Calu3 (cell line): ENCODE measurements at regions not wholly inside any gene's neighbourhood (a gene's known extent, or its start where the extent isn't known, plus 50 kb on each side); places are given as distances from the start of the nearest gene placed in this dataset.
"Not testable (repeated sequence)": the region's sequence is repeated elsewhere in the genome, so short reads cannot be mapped to it uniquely, and the experiment has no call there.

Experiments used
- BruUV-seq: library from RNA; stranded (reverse); fragments of 400-500 nt; replicated peaks from 2 replicates; lab custom pipeline; 2021; lab: Mats Ljungman, UMichigan
- CTCF ChIA-PET: fragments of 300-600 bp; sonication (Branson Sonifier 250); formaldehyde crosslinking; loops from one replicate; lab custom pipeline; 2022; ENCODE audit warnings: antibody characterized with exemption; lab: Charles Lee
- DNase-seq: peaks from one replicate; pipeline ENCODE4 v3.0.0; 2022
- H3K27ac Mint-ChIP-seq: one replicate; pipeline ENCODE4 v1.8.0; 2022; ENCODE audit warnings: mixed read lengths; ENCODE audit not compliant: unreplicated experiment
- H3K27me3 Mint-ChIP-seq: one replicate; pipeline ENCODE4 v1.8.0; 2022; ENCODE audit warnings: mixed read lengths; ENCODE audit not compliant: unreplicated experiment
- H3K36me3 Mint-ChIP-seq: one replicate; pipeline ENCODE4 v1.8.0; 2022; ENCODE audit warnings: mild to moderate bottlenecking, moderate library complexity, mixed read lengths; ENCODE audit not compliant: insufficient read depth, unreplicated experiment
- H3K4me1 Mint-ChIP-seq: one replicate; pipeline ENCODE4 v1.8.0; 2022; ENCODE audit warnings: mild to moderate bottlenecking, low read depth, mixed read lengths; ENCODE audit not compliant: unreplicated experiment
- H3K4me3 Mint-ChIP-seq: one replicate; pipeline ENCODE4 v1.8.0; 2022; ENCODE audit warnings: mild to moderate bottlenecking, low read depth, moderate library complexity, mixed read lengths; ENCODE audit not compliant: unreplicated experiment
- H3K9me3 Mint-ChIP-seq: one replicate; pipeline ENCODE4 v1.8.0; 2022; ENCODE audit warnings: low read depth, mixed read lengths; ENCODE audit not compliant: unreplicated experiment
- CTCF ChIP-seq: fragments of 200-600 bp; IDR thresholded peaks from one replicate; pipeline ENCODE4 v1.8.0; 2022; ENCODE audit warnings: antibody characterized with exemption; ENCODE audit not compliant: unreplicated experiment
- intact Hi-C: fragments of 100-400 bp; cut with micrococcal nuclease; formaldehyde crosslinking; loops from one replicate; pipeline ENCODE4 v1.10.0; 2022; ENCODE audit not compliant: unreplicated experiment

GRCh38 chr2:142557391-142557790 is 320.1 kb upstream of the KYNU start:
- Mint-ChIP-seq H3K27ac (no peak overlapping the region), H3K9me3 (peaks cover 3% of the 10 kb centered on the region), H3K36me3 (no peaks in the 10 kb centered on the region), H3K4me3 (no peak overlapping the region), H3K4me1 (no peaks in the 10 kb centered on the region), H3K27me3 (no peaks in the 10 kb centered on the region)
- TF ChIP-seq CTCF, result no peak
- no TSS peak for BruUV-seq
- no peak for DNase-seq
- CTCF ChIA-PET, result no interaction called here
- intact Hi-C loops, result no loop called here

- CTCF ChIA-PET, H3K27ac Mint-ChIP-seq: not testable (repeated sequence)
Measured at GRCh38 chr2:142545999-142546398, 331.5 kb upstream of the KYNU start.

GRCh38 chr2:142545036-142545435 is 332.4 kb upstream of the KYNU start:
- no peak for DNase-seq
- Mint-ChIP-seq H3K4me1 (no peaks in the 10 kb centered on the region), H3K36me3 (no peaks in the 10 kb centered on the region), H3K27me3 (no peaks in the 10 kb centered on the region), H3K4me3 (no peak overlapping the region), H3K27ac (no peak overlapping the region), H3K9me3 (no peaks in the 10 kb centered on the region)
- intact Hi-C loops, result no loop called here
- BruUV-seq, result no TSS peak
- CTCF ChIA-PET, result interaction anchor here (1.5 kb wide), 1 partner anchor 15 kb away, joined by 3 read pairs; no protein-coding TSS in a partner anchor
- no peak for TF ChIP-seq CTCF

More at GRCh38 chr2:142545999-142546398, 331.5 kb upstream of the KYNU start:
- H3K27me3 Mint-ChIP-seq, DNase-seq, H3K36me3 Mint-ChIP-seq, H3K4me3 Mint-ChIP-seq, BruUV-seq, intact Hi-C loops, H3K9me3 Mint-ChIP-seq, H3K4me1 Mint-ChIP-seq: not testable (repeated sequence)

GRCh38 chr2:142544173-142544572 is 333.3 kb upstream of the KYNU start:
- DNase-seq, result no peak
- no peak for TF ChIP-seq CTCF
- CTCF ChIA-PET, result interaction anchor here (0.6 to 1.5 kb wide), 2 partner anchors 9 to 16 kb away, joined by 3 read pairs; no protein-coding TSS in a partner anchor
- H3K27ac Mint-ChIP-seq, result no peak overlapping the region
- no TSS peak for BruUV-seq
- H3K27me3 Mint-ChIP-seq, result no peaks in the 10 kb centered on the region
- no peaks in the 10 kb centered on the region for H3K36me3 Mint-ChIP-seq
- H3K4me3 Mint-ChIP-seq, result no peak overlapping the region
- H3K9me3 Mint-ChIP-seq, result no peaks in the 10 kb centered on the region
- H3K4me1 Mint-ChIP-seq, result no peaks in the 10 kb centered on the region
- intact Hi-C loops, result no loop called here

GRCh38 chr2:142542431-142542910 is 335.0 kb upstream of the KYNU start:
- CTCF ChIA-PET, result no interaction called here
- Mint-ChIP-seq H3K27me3 (no peaks in the 10 kb centered on the region), H3K27ac (no peak overlapping the region), H3K36me3 (no peaks in the 10 kb centered on the region), H3K4me3 (no peak overlapping the region), H3K4me1 (no peaks in the 10 kb centered on the region), H3K9me3 (no peaks in the 10 kb centered on the region)
- intact Hi-C loops, result no loop called here
- no peak for TF ChIP-seq CTCF
- DNase-seq, result no peak
- no TSS peak for BruUV-seq
